Parathyroid adenoma (tissue), 2 donors: ENCODE measurements at regions not wholly inside any gene's neighbourhood (a gene's known extent, or its start where the extent isn't known, plus 50 kb on each side); places are given as distances from the start of the nearest gene placed in this dataset.

Experiments used
- H2AFZ ChIP-seq: fragments of 300-600 bp; sonication (generic); one replicate; pipeline ENCODE4 v1.7.0; 2017; ENCODE audit warnings: antibody characterized with exemption, mild to moderate bottlenecking
- H3K27ac ChIP-seq: fragments of 300-600 bp; sonication (generic); one replicate; pipeline ENCODE4 v1.7.0; 2017
- H3K27me3 ChIP-seq: fragments of 300-600 bp; sonication (generic); one replicate; pipeline ENCODE4 v1.7.0; 2017; ENCODE audit warnings: low read length; ENCODE audit not compliant: control insufficient read depth, insufficient read depth
- H3K36me3 ChIP-seq: fragments of 300-600 bp; sonication (generic); one replicate; pipeline ENCODE4 v1.7.0; 2017; ENCODE audit warnings: low read length; ENCODE audit not compliant: control insufficient read depth, insufficient read depth
- H3K4me1 ChIP-seq: fragments of 300-600 bp; sonication (generic); one replicate; pipeline ENCODE4 v1.7.0; 2017; ENCODE audit warnings: control low read depth
- H3K4me2 ChIP-seq: fragments of 300-600 bp; sonication (generic); one replicate; pipeline ENCODE4 v1.7.0; 2017; ENCODE audit warnings: low read length
- H3K4me3 ChIP-seq: fragments of 300-600 bp; sonication (generic); one replicate; pipeline ENCODE4 v1.7.0; 2017; ENCODE audit warnings: low read depth, low read length
- H3K79me2 ChIP-seq: fragments of 300-600 bp; sonication (generic); one replicate; pipeline ENCODE4 v1.7.0; 2017; ENCODE audit warnings: control low read depth
- H3K9ac ChIP-seq: fragments of 300-600 bp; sonication (generic); one replicate; pipeline ENCODE4 v1.7.0; 2017; ENCODE audit warnings: mild to moderate bottlenecking
- H3K9me3 ChIP-seq: fragments of 300-600 bp; sonication (generic); one replicate; pipeline ENCODE4 v1.7.0; 2017; ENCODE audit warnings: low read length; ENCODE audit not compliant: control insufficient read depth
- TF ChIP-seq, protein P1 (sequence below): fragments of 300-600 bp; sonication (generic); IDR thresholded peaks from one replicate; pipeline ENCODE4 v1.7.0; 2017; ENCODE audit warnings: antibody characterized with exemption, mild to moderate bottlenecking
- donor health status: primary hyperparathyroidism.

DNA sequence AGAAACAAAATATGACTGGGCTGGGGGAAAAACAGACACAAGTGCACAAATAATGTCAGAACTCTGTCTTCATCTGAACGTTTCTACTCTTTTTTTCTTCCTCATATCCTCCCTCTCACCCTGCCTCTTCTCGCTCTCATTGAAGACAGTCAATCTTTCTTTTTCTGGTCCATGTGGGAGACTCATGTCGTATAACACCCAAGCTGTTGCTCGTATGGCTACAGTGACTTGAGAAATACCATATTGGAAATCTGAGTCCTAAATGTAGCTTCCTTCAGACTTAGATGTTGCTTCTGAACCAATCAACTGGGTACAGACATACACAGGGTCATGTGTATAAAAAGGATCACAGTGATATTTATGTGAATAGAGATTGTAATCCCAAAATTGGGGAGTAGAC is 579.8 kb upstream of the CELF2 start:
- Histone ChIP-seq H3K27me3 (no peaks in the 10 kb centered on the region), H3K4me1 (no peaks in the 10 kb centered on the region), H3K79me2 (no peaks in the 10 kb centered on the region), H3K4me2 (no peak overlapping the region), H3K9me3 (no peaks in the 10 kb centered on the region), H2AFZ (no peak overlapping the region), H3K36me3 (no peaks in the 10 kb centered on the region), H3K27ac (no peak overlapping the region), H3K4me3 (no peak overlapping the region), H3K9ac (no peak overlapping the region)
- TF ChIP-seq, protein P1, sequence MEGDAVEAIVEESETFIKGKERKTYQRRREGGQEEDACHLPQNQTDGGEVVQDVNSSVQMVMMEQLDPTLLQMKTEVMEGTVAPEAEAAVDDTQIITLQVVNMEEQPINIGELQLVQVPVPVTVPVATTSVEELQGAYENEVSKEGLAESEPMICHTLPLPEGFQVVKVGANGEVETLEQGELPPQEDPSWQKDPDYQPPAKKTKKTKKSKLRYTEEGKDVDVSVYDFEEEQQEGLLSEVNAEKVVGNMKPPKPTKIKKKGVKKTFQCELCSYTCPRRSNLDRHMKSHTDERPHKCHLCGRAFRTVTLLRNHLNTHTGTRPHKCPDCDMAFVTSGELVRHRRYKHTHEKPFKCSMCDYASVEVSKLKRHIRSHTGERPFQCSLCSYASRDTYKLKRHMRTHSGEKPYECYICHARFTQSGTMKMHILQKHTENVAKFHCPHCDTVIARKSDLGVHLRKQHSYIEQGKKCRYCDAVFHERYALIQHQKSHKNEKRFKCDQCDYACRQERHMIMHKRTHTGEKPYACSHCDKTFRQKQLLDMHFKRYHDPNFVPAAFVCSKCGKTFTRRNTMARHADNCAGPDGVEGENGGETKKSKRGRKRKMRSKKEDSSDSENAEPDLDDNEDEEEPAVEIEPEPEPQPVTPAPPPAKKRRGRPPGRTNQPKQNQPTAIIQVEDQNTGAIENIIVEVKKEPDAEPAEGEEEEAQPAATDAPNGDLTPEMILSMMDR, result no peak

- Histone ChIP-seq H2AFZ (no peak overlapping the region), H3K9me3 (no peaks in the 10 kb centered on the region), H3K79me2 (no peaks in the 10 kb centered on the region), H3K27me3 (no peaks in the 10 kb centered on the region), H3K36me3 (no peaks in the 10 kb centered on the region), H3K4me1 (no peaks in the 10 kb centered on the region), H3K9ac (no peak overlapping the region), H3K27ac (no peak overlapping the region), H3K4me2 (no peak overlapping the region), H3K4me3 (no peak overlapping the region)
- TF ChIP-seq, protein P1, result no peak
Measured at GRCh38 chr10:10438335-10439100, 579.2 kb upstream of the CELF2 start.

DNA sequence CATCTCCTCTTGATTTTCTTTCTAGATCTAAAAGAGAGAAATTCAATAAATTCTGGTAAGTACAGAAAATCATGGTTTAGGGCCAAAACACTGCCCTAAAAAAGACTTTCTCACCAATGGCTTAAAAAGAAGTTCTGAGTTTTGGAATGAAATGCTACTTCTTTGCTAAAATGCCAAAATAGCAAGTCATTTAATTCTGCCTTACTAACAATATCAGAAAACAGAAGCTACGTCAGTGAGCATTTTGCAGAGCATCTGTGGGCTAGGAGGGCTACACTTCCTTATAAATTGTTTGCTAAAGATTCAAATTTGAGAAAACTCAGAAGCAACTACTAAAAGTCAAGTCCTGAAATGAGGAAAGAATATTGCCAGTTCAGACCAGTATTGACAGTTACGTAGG is 560.8 kb upstream of the CELF2 start:
- Histone ChIP-seq H3K27me3 (no peaks in the 10 kb centered on the region), H3K4me1 (no peaks in the 10 kb centered on the region), H3K36me3 (no peaks in the 10 kb centered on the region), H3K79me2 (no peaks in the 10 kb centered on the region), H3K9me3 (peaks cover 3% of the 10 kb centered on the region), H3K27ac (no peak overlapping the region), H2AFZ (no peak overlapping the region), H3K4me3 (no peak overlapping the region), H3K9ac (no peak overlapping the region), H3K4me2 (no peak overlapping the region)
- TF ChIP-seq, protein P1, result no peak

DNA sequence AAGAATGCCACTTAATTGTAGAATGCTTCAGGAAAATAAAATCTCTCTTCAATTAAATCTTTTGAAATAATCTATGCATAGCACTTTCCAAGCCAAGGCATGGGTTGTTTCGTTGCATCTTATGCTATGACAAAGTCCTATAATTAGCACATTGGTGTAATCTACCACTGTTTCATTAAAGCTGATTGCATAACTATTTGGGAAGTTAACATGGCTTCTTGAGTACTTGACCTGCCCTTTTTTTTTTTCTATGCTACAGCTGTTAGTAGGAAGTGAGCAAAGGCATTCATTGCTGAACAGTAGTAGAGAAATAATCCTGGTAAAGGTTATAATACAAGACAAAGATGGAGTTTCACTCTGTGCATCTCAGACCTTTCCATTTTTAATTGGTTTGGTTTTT is 557.2 kb upstream of the CELF2 start:
- no peak overlapping the region for H3K9ac ChIP-seq
- no peak overlapping the region for H3K4me2 ChIP-seq
- no peaks in the 10 kb centered on the region for H3K9me3 ChIP-seq
- H2AFZ ChIP-seq, result no peak overlapping the region
- no peaks in the 10 kb centered on the region for H3K36me3 ChIP-seq
- H3K4me1 ChIP-seq, result no peaks in the 10 kb centered on the region
- H3K79me2 ChIP-seq, result no peaks in the 10 kb centered on the region
- TF ChIP-seq, protein P1, result no peak
- H3K27ac ChIP-seq, result no peak overlapping the region
- no peaks in the 10 kb centered on the region for H3K27me3 ChIP-seq
- H3K4me3 ChIP-seq, result no peak overlapping the region
